LHCN-M2 (cell line): ENCODE measurements at regions not wholly inside any gene's neighbourhood (a gene's known extent, or its start where the extent isn't known, plus 50 kb on each side); places are given as distances from the start of the nearest gene placed in this dataset.
A peak's percentile ranks its signal among the peaks of the same experiment; 100 is the strongest.
"Not testable (repeated sequence)": the region's sequence is repeated elsewhere in the genome, so short reads cannot be mapped to it uniquely, and the experiment has no call there.

Source experiments
- DNase-seq: peaks from one replicate; pipeline ENCODE4 v3.0.0-alpha.2; 2012; ENCODE audit warnings: low read depth

- peak; percentile 54 for DNase-seq
Measured at GRCh38 chr18:68431111-68431921, 283.6 kb downstream of the TMX3 start.

- peak; percentile 78 for DNase-seq
Measured at GRCh38 chr18:68429841-68430240, 285.1 kb downstream of the TMX3 start.

- peak; percentile 64 for DNase-seq
Measured at GRCh38 chr18:68429111-68429510, 285.8 kb downstream of the TMX3 start.

- DNase-seq: peak; percentile 72
Measured at GRCh38 chr18:68428661-68429060, 286.2 kb downstream of the TMX3 start.

GRCh38 chr18:68427951-68428401 lies 286.9 kb downstream of the TMX3 start:
- peak; percentile 99 for DNase-seq

GRCh38 chr18:68426731-68427315 lies 288.1 kb downstream of the TMX3 start:
- DNase-seq: peak; percentile 85

GRCh38 chr18:68418881-68419280 lies 296.0 kb downstream of the TMX3 start:
- peak; percentile 88 for DNase-seq

GRCh38 chr18:68418226-68418868 lies 296.6 kb downstream of the TMX3 start:
- DNase-seq: no peak

GRCh38 chr18:68417826-68418225 lies 297.1 kb downstream of the TMX3 start:
- peak; percentile 81 for DNase-seq

GRCh38 chr18:68417166-68417799 lies 297.6 kb downstream of the TMX3 start:
- DNase-seq: peak; percentile 95

- DNase-seq: no peak
Measured at GRCh38 chr18:68414407-68414806, 300.5 kb downstream of the TMX3 start.

- no peak for DNase-seq
Measured at GRCh38 chr18:68409576-68409975, 305.3 kb downstream of the TMX3 start.

- DNase-seq: peak; percentile 83
Measured at GRCh38 chr18:68406761-68407160, 308.1 kb downstream of the TMX3 start.

- no peak for DNase-seq
Measured at GRCh38 chr18:68402784-68403183, 312.1 kb downstream of the TMX3 start.

- no peak for DNase-seq
Measured at GRCh38 chr18:68400889-68401288, 314.0 kb downstream of the TMX3 start.

- DNase-seq: peak; percentile 90
Measured at GRCh38 chr18:68399721-68400120, 315.2 kb downstream of the TMX3 start.

GRCh38 chr18:68397241-68398035 lies 317.5 kb downstream of the TMX3 start:
- peak; percentile 64 for DNase-seq

GRCh38 chr18:68394705-68395104 lies 320.2 kb downstream of the TMX3 start:
- peak; percentile 52 for DNase-seq

- DNase-seq: no peak
Measured at GRCh38 chr18:68391801-68392200, 323.1 kb downstream of the TMX3 start.

- peak; percentile 34 for DNase-seq
Measured at GRCh38 chr18:68387246-68387645, 327.7 kb downstream of the TMX3 start.

- DNase-seq: not testable (repeated sequence)
Measured at GRCh38 chr18:68383979-68384378, 330.9 kb downstream of the TMX3 start.
